ENCODE measurements at regions not wholly inside any gene's neighbourhood (a gene's known extent, or its start where the extent isn't known, plus 50 kb on each side); places are given as distances from the start of the nearest gene placed in this dataset.
"Not testable (repeated sequence)": the region's sequence is repeated elsewhere in the genome, so short reads cannot be mapped to it uniquely, and the experiment has no call there.

DNA sequence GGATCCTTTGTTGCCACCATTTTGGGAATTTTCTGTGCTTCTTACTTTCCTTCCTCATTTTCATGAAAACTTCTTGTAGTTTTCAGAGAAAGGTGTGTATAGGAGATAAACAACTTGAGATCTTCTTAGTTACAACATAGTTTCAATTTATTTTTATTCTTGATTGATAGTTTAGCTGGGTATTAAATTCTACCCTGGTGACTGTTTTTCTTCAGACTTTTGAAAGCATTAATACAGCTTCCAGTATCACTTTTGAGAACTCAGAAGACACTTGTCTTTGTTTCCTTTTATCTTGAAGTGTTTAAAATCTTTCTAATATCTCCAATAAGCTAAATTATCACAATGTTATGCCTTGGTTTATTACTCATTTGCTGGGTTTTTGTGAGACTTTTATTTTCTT lies 167.5 kb upstream of the DPP10 start:
- no peak for DNase-seq

DNA sequence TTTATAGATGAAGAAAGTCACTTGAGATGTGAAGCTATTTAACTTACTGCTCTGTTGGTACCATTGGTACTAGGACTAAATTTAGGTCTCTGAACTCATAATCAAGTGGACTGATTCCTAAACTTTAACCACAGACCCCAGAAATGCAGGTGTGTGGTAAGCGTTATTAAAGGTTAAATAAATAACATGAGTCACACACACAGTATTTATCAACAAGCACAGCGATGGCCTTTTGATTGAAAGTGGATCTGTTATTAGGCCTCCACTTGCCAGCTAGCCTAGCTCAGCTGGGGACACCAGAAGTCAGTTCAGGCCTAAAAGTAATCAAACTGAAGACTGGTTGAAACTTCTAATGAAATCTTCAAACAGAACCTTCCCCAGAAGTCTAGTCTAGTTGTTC lies 161.3 kb upstream of the DPP10 start:
- DNase-seq = no peak

DNA sequence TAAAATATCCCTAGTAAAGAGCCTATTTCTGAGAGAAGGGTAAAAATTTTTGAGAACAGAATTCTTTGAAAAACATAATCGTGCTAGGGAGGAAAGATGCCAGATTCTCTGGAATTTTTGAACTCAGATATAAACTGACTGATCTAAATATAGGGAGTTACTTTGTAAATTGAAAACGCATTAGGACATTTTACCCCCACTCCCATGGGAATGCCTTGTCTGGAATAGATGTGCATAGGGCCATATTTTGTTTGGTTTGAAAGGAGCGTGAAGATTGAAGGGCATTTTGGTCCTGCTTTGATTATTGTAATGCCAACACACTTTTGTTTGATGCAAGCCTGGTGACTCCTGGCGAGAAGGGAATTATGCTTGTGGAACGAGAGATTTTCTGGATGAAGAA lies 158.7 kb upstream of the DPP10 start:
- DNase-seq = no peak

DNA sequence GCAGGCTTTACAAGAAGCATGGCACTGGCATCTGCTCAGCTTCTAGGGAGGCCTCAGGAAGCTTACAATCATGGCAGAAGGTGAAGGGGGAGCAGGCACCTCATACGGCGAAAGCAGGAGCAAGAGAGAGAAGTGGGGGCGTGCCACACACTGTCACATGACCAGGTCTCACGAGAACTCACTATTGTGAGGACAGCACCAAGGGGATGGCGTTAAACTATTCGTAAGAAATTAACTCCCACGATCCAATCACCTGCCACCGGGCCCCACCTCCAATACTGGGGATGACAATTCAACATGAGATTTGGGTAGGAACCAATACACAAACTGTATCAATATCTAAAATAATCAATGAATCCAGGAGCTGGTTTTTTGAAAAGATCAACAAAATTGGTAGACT lies 156.0 kb upstream of the DPP10 start:
- no peak for DNase-seq

DNA sequence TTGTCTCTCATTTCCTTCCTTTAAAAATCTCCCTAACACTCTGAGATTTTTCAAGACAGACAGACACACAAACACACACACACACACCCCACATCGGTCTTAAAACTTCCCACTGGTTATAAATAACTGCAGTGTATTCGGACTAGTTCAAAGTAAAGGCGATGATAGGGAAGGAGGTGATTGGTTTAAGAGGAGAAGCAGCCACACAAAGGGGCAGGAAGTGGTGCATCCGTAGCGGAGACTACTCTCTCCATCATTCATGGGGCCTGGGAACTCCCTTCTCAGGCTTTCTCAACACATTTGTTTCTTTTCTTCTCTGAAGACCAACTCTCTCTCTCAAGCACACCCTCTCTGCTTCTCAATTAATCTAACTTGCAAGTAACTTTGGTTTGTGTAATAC lies 149.1 kb upstream of the DPP10 start:
- DNase-seq = no peak

DNA sequence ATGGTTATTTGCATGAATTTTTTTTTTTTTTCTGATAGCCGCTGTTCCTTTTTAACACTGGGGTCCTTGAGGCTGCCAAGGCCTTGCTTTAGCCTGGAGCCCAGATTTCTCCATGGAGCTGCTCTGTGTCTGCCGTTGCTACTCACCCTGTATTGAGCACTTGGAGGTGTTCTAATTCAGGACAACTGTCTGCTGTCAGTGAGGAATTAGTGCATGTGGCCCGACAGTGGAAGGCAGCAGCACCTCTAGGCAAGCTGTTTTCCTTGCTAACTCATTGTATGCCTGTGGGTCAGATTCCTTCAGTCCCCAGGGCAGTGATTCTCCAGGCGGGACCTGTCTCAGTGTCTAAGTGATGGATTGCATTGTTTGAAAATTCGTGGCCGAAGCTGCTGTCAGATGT lies 147.7 kb upstream of the DPP10 start:
- DNase-seq = no peak

DNA sequence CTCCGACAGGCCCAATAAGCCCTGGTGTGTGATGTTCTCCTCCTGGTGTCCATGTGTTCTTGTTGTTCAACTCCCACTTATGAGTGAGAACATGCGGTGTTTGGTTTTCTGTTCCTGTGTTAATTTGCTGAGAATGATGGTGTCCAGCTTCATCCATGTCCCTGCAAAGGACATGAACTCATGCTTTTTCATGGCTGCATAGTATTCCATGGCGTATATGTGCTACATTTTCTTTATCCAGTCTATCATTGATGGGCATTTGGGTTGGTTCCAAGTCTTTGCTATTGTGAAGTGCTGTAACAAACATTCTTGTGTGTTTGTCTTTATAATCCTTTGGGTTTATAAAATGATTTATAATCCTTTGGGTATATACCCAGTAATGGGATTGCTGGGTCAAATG lies 142.1 kb upstream of the DPP10 start:
- DNase-seq = not testable (repeated sequence)

DNA sequence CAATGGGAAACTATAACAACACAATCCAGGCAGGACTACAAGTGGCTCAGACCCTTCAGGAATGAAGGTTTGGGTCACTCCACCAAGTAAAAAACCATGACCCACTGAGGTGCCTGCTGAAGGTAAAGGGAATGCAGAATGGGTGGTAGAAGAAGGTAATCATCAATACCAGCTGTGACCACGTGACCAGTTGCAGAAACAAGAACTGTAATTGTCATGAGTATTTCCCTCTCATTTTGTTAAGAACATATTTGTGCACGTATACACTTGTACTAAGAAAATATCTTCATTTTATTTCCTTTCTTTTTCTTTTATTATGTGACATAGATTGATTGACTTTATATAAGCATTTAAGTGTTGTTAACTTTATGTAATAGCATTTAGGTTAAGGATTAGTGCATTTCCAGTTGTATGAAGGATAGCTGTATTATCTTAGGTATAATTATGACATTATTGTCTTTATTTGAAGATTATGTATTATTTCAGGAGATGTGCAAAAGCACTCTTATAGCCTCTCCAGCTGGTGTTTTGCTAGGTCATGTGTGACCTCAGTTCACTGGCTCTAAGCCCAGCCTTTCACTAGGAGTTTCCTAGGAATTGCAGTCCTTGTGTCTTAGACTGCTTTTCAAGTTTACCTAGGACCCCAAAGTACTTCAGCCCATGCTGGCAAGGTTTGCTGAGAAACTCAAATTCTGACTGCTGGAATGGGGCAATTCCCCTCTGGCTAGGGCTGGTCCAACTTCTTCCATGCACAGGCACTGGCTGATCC lies 125.7 kb upstream of the DPP10 start:
- DNase-seq = no peak

DNA sequence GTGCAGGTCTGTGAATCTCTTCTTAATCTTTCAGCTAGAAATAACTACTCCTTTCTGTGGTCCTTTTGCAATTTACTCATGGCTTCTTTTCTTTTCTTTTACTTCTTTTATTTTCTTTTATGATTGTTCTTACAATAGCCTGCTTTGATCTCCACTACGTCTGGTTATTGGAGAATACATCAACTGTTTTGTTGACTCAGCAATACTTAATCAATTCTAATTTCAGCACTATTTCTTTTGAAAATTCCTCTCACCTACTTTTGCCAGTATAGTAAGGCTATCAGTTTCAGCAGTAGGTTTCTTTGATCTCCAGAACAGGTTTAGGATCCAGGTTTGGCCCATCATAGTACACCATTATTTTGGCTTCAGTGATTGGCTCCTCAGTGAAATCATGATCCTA lies 111.8 kb upstream of the DPP10 start:
- DNase-seq = no peak

DNA sequence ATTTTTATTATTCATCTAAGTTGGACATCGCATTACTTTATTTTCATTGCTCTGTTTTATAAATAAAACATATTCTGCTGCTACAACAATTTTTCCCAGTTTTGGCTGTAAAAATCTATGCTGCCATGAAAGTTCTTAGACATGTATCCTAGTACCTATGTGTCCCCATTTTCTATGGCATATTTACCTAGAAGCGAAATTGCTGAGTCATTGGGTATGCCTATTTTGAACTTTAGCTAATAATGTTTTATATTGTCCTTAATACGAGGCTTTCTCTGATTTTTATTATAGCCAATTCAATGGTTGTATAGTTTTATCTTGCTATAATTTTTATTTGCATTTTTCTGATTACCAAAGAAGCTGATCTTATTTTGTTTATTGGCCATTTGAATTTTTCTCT lies 110.5 kb upstream of the DPP10 start:
- DNase-seq = no peak

DNA sequence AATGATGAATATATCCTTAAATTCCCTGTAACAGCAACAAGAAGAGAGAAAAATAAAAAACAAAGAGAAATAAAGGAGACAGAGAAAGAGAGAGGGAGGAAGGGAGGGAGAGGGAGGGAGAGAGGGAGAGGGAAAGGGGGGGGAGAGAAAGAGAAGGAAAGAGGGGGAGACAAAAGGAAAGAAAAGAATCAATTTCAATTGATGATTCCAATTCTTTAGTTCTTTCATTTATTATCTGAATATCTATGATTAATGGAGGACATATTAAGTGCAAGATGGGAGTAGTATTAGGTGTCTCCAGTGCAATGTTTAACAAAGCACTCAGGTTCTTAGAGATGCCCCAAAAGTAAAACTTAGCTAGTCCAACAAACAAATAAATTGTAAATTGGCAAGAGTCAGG lies 97.2 kb upstream of the DPP10 start:
- DNase-seq = no peak

DNA sequence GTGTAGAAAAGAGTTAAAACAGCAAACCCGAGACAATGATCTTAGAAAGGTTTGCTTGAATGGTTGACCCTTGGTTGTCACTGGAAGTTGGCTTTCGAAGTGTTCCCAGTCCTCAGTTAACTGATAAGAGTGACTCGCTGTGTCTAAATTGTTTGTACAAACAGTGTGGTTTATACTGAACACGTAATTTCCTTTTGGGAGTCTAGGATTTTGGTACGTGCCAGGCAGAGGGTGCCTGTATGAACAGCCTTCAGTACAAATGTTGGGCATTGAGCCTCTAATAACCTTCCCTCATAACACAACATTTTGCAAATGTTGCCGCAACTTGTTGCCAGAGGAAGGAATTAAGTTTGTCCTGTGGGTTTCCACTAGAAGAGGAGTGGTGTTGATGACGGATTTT lies 95.8 kb upstream of the DPP10 start:
- DNase-seq = no peak

DNA sequence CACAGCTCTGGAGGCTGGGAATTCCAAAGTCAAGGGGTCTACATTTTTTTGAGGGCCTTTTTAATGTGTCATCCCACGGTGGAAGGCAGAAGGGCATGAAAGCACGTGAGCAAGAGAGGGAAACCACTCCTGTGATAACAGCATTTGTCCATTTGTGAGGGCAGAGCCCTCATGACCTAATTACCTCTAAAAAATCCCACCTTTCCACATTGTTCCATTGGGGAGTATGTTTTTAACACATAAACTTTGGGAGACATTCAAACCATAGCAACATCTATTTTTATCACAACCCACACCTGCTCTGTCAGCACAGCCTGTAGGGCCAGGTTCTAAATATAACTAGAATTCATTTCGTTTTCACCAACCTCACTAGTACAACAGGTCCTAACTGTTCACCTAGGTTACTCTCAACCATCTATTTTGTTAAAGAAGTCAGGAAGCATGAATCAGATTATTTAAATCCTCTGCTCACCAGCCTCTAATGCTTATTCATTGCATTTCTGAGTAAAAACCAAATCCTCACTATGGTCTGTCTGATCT lies 92.2 kb upstream of the DPP10 start:
- DNase-seq = no peak

DNA sequence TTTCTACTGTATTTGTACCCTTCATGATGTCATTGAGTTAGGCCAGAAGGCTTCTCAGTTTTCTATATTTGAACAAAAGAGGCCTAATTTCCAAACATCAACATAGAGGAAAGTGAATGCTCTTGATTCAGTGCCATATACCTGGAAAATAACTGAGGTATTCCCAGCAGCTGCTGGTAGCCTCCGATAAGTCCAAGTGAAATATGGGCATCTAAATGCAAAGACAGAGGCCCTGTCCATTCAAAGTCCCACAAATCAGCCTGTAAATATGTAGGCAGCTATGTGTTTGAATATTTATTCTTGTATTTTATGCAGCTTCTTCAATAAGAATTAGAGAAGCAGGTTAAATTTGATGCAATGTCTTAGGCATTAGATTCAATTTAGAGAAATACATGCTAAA lies 89.5 kb upstream of the DPP10 start:
- no peak for DNase-seq

DNA sequence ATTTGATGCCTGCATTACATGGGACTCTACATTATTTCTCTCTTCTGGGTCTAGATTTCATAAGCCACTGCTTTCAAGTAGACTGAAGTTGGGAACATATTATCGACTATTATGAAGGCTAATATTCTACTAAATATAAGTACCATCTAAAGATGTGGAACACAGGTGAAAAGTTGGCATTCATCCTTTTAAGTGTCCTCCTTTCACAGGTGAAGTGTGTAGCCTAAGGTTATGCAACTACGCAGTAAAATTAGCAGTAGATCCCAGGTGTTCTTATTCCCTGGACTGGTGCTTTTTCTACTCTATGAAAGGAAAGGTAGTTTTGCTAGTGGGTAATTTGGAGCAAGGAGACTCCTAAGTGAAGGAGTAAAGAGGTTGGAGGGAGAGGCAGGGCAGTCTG lies 88.2 kb upstream of the DPP10 start:
- no peak for DNase-seq

DNA sequence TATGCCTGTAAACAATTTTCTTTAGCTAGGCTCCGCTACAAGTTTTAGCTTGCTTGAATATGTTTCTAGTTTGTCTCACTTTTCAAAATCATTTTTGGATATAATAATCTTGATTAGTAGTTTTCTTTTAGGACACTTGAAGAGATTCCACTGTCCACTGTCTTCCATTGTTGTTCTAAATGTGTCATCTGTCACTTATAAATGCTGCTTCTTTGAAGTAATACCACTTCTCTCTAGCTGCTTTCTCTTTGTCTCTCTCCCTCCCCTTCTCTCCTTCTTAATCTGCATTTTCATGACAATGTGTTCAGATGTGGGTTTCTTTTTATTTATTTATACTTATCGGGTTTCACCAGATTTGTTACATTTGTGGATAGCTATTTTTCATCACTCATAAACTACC lies 73.7 kb upstream of the DPP10 start:
- DNase-seq = no peak

DNA sequence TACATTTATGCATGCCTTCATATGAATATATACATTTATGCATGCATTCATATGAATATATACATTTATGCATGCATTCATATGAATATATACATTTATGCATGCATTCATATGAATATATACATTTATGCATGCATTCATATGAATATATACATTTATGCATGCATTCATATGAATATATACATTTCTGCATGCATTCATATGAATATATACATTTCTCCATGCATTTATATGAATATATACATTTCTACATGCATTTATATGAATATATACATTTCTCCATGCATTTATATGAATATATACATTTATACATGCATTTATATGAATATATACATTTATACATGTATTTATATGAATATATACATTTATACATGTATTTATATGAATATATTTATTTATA lies 70.7 kb upstream of the DPP10 start:
- DNase-seq = not testable (repeated sequence)

DNA sequence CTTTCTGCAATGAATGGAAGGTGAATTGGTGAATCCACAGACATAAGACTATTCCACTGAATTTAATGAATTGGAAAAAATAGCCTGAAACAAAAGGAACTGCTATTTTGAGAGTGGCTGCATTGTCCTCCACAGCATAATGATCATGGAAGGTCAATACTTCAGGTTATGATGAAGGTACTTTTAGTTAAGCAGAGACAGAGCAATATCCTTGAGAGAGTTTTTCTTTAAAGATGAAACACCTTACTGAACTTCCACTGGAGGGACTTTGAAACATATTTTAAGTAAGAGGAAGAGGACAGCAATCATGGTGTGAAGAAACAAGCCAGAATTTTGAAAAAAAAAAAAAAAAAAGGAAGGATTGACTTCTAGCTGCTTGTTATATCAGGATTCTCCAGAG lies 68.8 kb upstream of the DPP10 start:
- DNase-seq = no peak

DNA sequence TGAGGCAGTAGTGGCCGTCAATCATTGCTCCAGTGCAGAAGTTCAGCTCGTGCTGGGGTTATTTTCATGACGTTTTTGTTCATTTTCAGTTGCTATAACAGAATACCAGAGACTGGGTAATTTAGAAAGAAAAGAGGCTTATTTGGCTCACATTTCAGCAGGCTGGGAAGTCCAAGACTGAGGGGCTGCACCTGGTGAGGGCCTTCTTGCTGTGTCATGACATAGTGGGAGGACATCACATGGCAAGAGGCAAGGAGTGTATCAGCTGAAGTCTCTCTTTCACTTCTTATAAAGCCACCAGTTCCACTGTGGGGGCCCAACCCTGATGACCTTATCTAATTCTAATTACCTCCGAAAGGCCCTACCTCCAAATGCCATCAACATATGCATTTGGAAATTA lies 58.0 kb upstream of the DPP10 start:
- DNase-seq = no peak

DNA sequence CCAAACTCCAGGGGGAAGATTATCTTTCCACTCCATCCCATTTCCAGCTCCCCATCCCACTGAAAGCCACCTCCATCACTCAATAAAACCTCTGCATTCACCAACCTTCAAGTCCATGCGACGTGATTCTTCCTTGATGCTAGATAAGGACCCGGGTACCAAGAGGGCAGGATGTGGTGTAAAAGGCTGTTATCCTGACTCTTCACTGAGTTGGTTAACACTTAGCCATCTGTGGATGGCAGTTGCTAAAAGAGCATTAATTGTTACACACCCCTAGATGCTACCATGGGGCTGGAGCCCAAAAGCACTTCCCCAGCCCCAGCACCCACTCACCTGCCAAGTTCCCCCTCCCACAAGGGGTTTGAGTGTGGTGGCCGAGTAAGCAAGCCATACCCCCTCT lies 53.4 kb upstream of the DPP10 start:
- no peak for DNase-seq

All from OCI-M1 (cell line).